ENCODE measurements at regions not wholly inside any gene's neighbourhood (a gene's known extent, or its start where the extent isn't known, plus 50 kb on each side); places are given as distances from the start of the nearest gene placed in this dataset.

DNA sequence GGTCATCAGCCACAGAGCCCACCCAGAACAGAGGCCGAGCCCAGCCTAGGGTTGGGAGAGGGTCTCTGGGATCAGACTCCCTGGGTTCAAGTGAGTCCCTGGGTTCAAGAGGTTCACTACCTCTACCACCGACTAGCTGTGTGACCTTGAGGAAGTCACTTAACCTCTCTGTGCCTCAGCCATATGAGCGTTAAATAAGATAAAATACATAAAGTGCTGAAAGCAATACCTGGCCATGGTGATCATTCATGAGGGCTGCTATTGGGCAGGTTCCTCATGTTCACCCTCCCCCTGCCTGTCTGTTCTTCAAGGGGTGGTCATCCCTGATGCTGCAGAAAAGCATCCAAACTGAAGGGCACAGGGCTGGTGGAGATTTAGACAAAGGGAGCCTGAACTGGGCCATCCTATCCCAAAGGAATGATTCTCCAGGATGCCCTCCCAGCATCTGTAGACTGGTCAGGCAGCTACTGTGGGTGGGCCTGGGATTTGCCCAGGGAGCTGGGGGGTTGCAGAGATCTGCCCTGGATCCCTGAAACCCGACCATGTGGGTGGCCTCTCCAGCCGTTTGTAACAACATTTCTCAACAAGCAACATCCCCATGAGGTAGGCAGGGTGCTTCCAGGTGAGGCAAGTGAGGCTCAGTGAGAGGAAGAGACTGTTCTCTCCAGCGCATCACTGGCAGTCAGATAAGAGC lies 196.6 kb downstream of the MATN1 start:
- Histone ChIP-seq H3K4me3 (ENCODE audit: low read length) (no peak overlapping the region), H3K9ac (ENCODE audit: low read length) (no peak overlapping the region), H3K79me2 (replicated peaks; ENCODE audit: insufficient read depth, low read length) (no peaks in the 10 kb centered on the region), H3K9me2 (ENCODE audit: insufficient read depth, low read length) (no peaks in the 10 kb centered on the region), H3F3A (ENCODE audit: insufficient read depth, low read length, poor library complexity, severe bottlenecking) (no peaks in the 10 kb centered on the region), H3K27ac (ENCODE audit: low read length) (no peak overlapping the region), H3K36me3 (ENCODE audit: insufficient read depth, low read length) (no peaks in the 10 kb centered on the region), H3K9me3 (ENCODE audit: low read length) (no peaks in the 10 kb centered on the region), H3K4me2 (ENCODE audit: low read length) (no peak overlapping the region), H4K20me1 (ENCODE audit: insufficient read depth) (no peaks in the 10 kb centered on the region), H2AFZ (ENCODE audit: low read depth, low read length) (no peak overlapping the region), H3K27me3 (ENCODE audit: insufficient read depth, low read depth, low read length) (no peaks in the 10 kb centered on the region)
- TF ChIP-seq MXI1 (conservative IDR thresholded peaks at IDR 0.05; ENCODE audit: poor library complexity, severe bottlenecking) (no peak), REST (IDR thresholded peaks at IDR 0.05; ENCODE audit: borderline replicate concordance) (no peak), EZH2 (IDR thresholded peaks at IDR 0.05; ENCODE audit: borderline replicate concordance, insufficient read depth, low read length, poor library complexity, severe bottlenecking) (no peak), POLR2AphosphoS5 (IDR thresholded peaks at IDR 0.05) (no peak), SMC3 (conservative IDR thresholded peaks at IDR 0.05; ENCODE audit: poor library complexity) (no peak), CTCF (IDR thresholded peaks at IDR 0.05; ENCODE audit: poor library complexity, severe bottlenecking) (no peak), EP300 (conservative IDR thresholded peaks at IDR 0.05; ENCODE audit: poor library complexity, severe bottlenecking) (no peak), TAF1 (IDR thresholded peaks at IDR 0.05; ENCODE audit: low read depth) (no peak), RAD21 (conservative IDR thresholded peaks at IDR 0.05) (no peak)

DNA sequence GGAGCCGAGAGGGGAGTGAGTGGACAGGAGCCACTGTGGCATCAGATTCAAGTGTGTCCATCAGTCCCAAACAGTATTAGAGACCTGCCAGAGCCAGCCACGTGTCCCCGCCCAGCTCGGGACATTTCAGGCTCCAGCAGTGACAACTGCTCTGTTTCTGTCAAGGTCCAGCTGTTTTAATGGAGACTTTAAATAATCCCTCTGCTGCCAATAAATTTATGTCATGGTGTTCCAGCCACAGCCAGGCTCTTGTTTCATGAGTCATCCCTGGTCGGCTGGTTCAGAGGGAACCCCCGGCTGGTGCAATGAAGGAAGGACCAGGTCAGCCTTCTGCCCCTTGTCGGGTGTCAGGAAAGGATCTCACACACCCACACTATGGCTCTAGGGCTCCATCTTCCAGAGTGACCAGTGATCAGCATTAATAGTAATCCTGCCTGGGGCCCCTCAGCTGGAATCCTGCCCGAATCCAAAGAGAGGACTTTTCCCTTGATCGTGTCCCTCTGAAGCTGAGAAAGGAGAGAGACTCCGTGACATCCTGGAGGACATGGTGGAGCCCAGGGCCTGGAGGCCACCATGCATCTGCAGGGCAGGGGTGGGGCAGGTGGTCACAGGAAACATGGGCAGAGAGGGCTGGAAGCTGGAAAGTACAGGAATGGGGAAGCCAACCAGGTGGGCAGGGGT lies 197.3 kb downstream of the MATN1 start:
- Histone ChIP-seq H3K27me3 (ENCODE audit: insufficient read depth, low read depth, low read length) (no peaks in the 10 kb centered on the region), H3K27ac (ENCODE audit: low read length) (no peak overlapping the region), H3K36me3 (ENCODE audit: insufficient read depth, low read length) (no peaks in the 10 kb centered on the region), H4K20me1 (ENCODE audit: insufficient read depth) (no peaks in the 10 kb centered on the region), H3K9me3 (ENCODE audit: low read length) (no peaks in the 10 kb centered on the region), H3K4me3 (ENCODE audit: low read length) (no peak overlapping the region), H3K9ac (ENCODE audit: low read length) (no peak overlapping the region), H2AFZ (ENCODE audit: low read depth, low read length) (no peak overlapping the region), H3K79me2 (replicated peaks; ENCODE audit: insufficient read depth, low read length) (no peaks in the 10 kb centered on the region), H3K9me2 (ENCODE audit: insufficient read depth, low read length) (no peaks in the 10 kb centered on the region), H3F3A (ENCODE audit: insufficient read depth, low read length, poor library complexity, severe bottlenecking) (no peaks in the 10 kb centered on the region), H3K4me2 (ENCODE audit: low read length) (no peak overlapping the region)
- TF ChIP-seq EP300 (conservative IDR thresholded peaks at IDR 0.05; ENCODE audit: poor library complexity, severe bottlenecking) (no peak), POLR2AphosphoS5 (IDR thresholded peaks at IDR 0.05) (no peak), SMC3 (conservative IDR thresholded peaks at IDR 0.05; ENCODE audit: poor library complexity) (no peak), TAF1 (IDR thresholded peaks at IDR 0.05; ENCODE audit: low read depth) (no peak), CTCF (IDR thresholded peaks at IDR 0.05; ENCODE audit: poor library complexity, severe bottlenecking) (no peak), MXI1 (conservative IDR thresholded peaks at IDR 0.05; ENCODE audit: poor library complexity, severe bottlenecking) (no peak), RAD21 (conservative IDR thresholded peaks at IDR 0.05) (no peak), REST (IDR thresholded peaks at IDR 0.05; ENCODE audit: borderline replicate concordance) (no peak), EZH2 (IDR thresholded peaks at IDR 0.05; ENCODE audit: borderline replicate concordance, insufficient read depth, low read length, poor library complexity, severe bottlenecking) (no peak)

Data from neural cell (in vitro differentiated cells).